ENCODE measurements at regions not wholly inside any gene's neighbourhood (a gene's known extent, or its start where the extent isn't known, plus 50 kb on each side); places are given as distances from the start of the nearest gene placed in this dataset.

DNA sequence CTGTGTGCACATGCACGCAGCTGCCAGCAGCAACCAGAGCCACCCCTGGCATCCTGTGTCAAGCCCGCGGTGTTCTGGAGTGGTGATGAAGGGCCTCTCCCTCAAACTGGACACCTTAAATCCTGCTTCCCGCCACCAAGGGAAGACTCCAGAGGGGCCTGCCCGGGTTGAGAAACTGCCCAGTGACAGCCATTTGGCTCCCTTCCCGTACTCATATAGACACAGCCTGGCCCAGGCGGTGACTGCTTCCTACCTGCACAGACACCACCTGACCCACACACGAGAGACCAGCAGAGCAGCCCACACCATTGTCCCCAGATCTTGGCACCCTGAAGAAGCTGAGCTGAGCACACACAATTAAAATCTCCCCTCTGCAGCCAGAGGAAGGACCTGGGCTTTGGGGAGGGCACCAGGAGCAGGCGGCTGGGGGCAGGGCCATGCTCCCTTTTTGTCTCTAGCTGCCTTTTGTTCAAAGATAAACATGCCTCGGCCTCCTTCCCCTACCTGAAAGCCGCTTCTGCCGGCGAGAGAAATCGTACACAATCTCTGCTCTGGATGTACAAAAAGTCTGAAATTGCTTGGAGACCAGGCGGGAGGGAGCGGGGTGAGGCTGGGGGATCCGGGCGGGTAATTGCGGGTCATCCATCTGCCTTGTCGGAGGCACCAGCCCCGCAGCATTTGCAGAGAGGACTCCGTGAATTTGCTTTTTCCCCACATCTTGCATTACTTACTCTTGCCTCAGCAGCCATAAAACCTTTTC lies 78.4 kb downstream of the TSPAN17 start:
- H3K9me3 ChIP-seq = peaks cover 0 to 7% (median 0%) of the 10 kb centered on the region in 4 donors
- no peak for DNase-seq (ENCODE audit: low spot score in 2 of 2)
- WGBS, 2 donors = 28 to 35% methylated on average over 22 of the region's 22 CpGs
- H3K36me3 ChIP-seq = no peaks in the 10 kb centered on the region
- H3K27me3 ChIP-seq = peaks cover 0 to 44% of the 10 kb centered on the region in 2 donors
- TF ChIP-seq EP300 (IDR thresholded peaks at IDR 0.05) (no peak), POLR2A (IDR thresholded peaks at IDR 0.05) (no peak)
- TF ChIP-seq, protein P1, sequence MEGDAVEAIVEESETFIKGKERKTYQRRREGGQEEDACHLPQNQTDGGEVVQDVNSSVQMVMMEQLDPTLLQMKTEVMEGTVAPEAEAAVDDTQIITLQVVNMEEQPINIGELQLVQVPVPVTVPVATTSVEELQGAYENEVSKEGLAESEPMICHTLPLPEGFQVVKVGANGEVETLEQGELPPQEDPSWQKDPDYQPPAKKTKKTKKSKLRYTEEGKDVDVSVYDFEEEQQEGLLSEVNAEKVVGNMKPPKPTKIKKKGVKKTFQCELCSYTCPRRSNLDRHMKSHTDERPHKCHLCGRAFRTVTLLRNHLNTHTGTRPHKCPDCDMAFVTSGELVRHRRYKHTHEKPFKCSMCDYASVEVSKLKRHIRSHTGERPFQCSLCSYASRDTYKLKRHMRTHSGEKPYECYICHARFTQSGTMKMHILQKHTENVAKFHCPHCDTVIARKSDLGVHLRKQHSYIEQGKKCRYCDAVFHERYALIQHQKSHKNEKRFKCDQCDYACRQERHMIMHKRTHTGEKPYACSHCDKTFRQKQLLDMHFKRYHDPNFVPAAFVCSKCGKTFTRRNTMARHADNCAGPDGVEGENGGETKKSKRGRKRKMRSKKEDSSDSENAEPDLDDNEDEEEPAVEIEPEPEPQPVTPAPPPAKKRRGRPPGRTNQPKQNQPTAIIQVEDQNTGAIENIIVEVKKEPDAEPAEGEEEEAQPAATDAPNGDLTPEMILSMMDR (IDR thresholded peaks at IDR 0.05) = no peak
- H3K4me3 ChIP-seq = no peak overlapping the region
- no peaks in the 10 kb centered on the region for H3K4me1 ChIP-seq
- no peak overlapping the region for H3K27ac ChIP-seq

GRCh38 chr5:176726746-176727527 lies 79.7 kb downstream of the TSPAN17 start:
- Histone ChIP-seq H3K27ac (no peak overlapping the region), H3K4me3 (no peak overlapping the region), H3K4me1 (no peaks in the 10 kb centered on the region), H3K36me3 (no peaks in the 10 kb centered on the region), H3K9me3 (peaks cover 0 to 14% (median 0%) of the 10 kb centered on the region in 4 donors), H3K27me3 (peaks cover 0 to 42% of the 10 kb centered on the region in 2 donors)
- TF ChIP-seq, protein P1 (IDR thresholded peaks at IDR 0.05) = no peak
- no peak for TF ChIP-seq POLR2A (IDR thresholded peaks at IDR 0.05)
- TF ChIP-seq EP300 (IDR thresholded peaks at IDR 0.05) = no peak
- DNase-seq (ENCODE audit: low spot score in 2 of 2) = no peak
- WGBS, 2 donors = 70 to 71% methylated on average over 23 to 25 of the region's 25 CpGs

GRCh38 chr5:176727528-176727900 lies 80.2 kb downstream of the TSPAN17 start:
- Histone ChIP-seq H3K9me3 (peaks cover 0 to 14% (median 0%) of the 10 kb centered on the region in 4 donors), H3K36me3 (no peaks in the 10 kb centered on the region), H3K27ac (no peak overlapping the region), H3K4me1 (no peaks in the 10 kb centered on the region), H3K4me3 (no peak overlapping the region), H3K27me3 (peaks cover 0 to 44% of the 10 kb centered on the region in 2 donors)
- TF ChIP-seq, protein P1 (IDR thresholded peaks at IDR 0.05) = no peak
- no peak for TF ChIP-seq EP300 (IDR thresholded peaks at IDR 0.05)
- TF ChIP-seq POLR2A (IDR thresholded peaks at IDR 0.05) = no peak
- 78 to 79% methylated on average over 5 to 10 of the region's 12 CpGs for WGBS, 2 donors
- DNase-seq (ENCODE audit: low spot score in 2 of 2) = no peak

- H3K4me1 ChIP-seq = no peaks in the 10 kb centered on the region
- no peak overlapping the region for H3K4me3 ChIP-seq
- no peak for DNase-seq (ENCODE audit: low spot score in 2 of 2)
- no peak overlapping the region for H3K27ac ChIP-seq
- no peaks in the 10 kb centered on the region for H3K36me3 ChIP-seq
- peaks cover 0 to 14% (median 0%) of the 10 kb centered on the region in 4 donors for H3K9me3 ChIP-seq
- H3K27me3 ChIP-seq = peaks cover 0 to 48% of the 10 kb centered on the region in 2 donors
- WGBS, 2 donors = 79 to 83% methylated on average over 9 to 14 of the region's 15 CpGs
- TF ChIP-seq, protein P1 (IDR thresholded peaks at IDR 0.05) = no peak
- TF ChIP-seq POLR2A (IDR thresholded peaks at IDR 0.05) (no peak), EP300 (IDR thresholded peaks at IDR 0.05) (no peak)
Measured at GRCh38 chr5:176727983-176728675, 80.8 kb downstream of the TSPAN17 start.

Measured in tibial nerve (tissue), 4 donors.